GM10248 (cell line): ENCODE measurements at regions not wholly inside any gene's neighbourhood (a gene's known extent, or its start where the extent isn't known, plus 50 kb on each side); places are given as distances from the start of the nearest gene placed in this dataset.

Source experiments
- CTCF ChIA-PET: fragments of 300-600 bp; sonication (Branson Sonifier 250); formaldehyde crosslinking; extraction: SDS; loops from one replicate; lab custom pipeline; 2021; ENCODE audit warnings: antibody characterized with exemption; lab: Yijun Ruan, JAX
- POLR2A ChIA-PET: fragments of 350-650 bp; sonication (Branson Sonifier 250); formaldehyde crosslinking; extraction: SDS; loops from one replicate; lab custom pipeline; 2020; ENCODE audit warnings: antibody characterized with exemption; lab: Yijun Ruan, JAX
- DNase-seq: peaks from one replicate; pipeline ENCODE4 v3.0.0; 2012; ENCODE audit errors: extremely low spot score
- TF ChIP-seq, protein P1 (sequence below): IDR thresholded peaks from 2 replicates; pipeline ENCODE4 v1.5.1; 2012; ENCODE audit warnings: mild to moderate bottlenecking, low read depth; ENCODE audit errors: extremely low read depth, missing control alignments, control extremely low read depth

DNA sequence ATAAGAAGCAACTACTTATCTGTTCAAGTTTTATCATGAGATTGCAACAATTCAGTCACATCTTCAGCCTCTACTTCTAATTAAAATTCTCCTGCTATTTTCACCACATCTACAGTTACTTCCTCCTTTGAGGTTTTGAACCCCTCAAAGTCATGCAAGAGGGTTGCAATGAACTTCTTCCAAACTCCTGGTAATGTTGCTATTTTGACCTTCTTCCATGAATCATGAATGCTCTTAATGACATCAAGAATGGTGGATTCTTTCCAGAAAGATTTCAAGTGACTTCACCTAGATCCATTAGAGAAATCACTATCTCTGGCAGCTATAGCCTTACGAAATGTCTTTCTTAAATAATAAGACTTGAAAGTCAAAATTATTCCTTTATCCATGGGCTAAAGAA is 1052.8 kb upstream of the NRXN1 start:
- DNase-seq: no peak
- TF ChIP-seq, protein P1, sequence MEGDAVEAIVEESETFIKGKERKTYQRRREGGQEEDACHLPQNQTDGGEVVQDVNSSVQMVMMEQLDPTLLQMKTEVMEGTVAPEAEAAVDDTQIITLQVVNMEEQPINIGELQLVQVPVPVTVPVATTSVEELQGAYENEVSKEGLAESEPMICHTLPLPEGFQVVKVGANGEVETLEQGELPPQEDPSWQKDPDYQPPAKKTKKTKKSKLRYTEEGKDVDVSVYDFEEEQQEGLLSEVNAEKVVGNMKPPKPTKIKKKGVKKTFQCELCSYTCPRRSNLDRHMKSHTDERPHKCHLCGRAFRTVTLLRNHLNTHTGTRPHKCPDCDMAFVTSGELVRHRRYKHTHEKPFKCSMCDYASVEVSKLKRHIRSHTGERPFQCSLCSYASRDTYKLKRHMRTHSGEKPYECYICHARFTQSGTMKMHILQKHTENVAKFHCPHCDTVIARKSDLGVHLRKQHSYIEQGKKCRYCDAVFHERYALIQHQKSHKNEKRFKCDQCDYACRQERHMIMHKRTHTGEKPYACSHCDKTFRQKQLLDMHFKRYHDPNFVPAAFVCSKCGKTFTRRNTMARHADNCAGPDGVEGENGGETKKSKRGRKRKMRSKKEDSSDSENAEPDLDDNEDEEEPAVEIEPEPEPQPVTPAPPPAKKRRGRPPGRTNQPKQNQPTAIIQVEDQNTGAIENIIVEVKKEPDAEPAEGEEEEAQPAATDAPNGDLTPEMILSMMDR: no peak
- CTCF ChIA-PET: interaction anchor here (1.6 kb wide), 1 partner anchor 8 kb away, joined by 4 read pairs; no protein-coding TSS in a partner anchor
- POLR2A ChIA-PET: no interaction called here

- POLR2A ChIA-PET: no interaction called here
- CTCF ChIA-PET: interaction anchor here (0.7 kb wide), 1 partner anchor 9 kb away, joined by 3 read pairs; no protein-coding TSS in a partner anchor
- TF ChIP-seq, protein P1: no peak
- DNase-seq: no peak
Observed at GRCh38 chr2:52083214-52083613, 1051.3 kb upstream of the NRXN1 start.

- ChIA-PET CTCF (no interaction called here), POLR2A (no interaction called here)
- TF ChIP-seq, protein P1: no peak
- DNase-seq: no peak
Observed at GRCh38 chr2:52082646-52083045, 1050.7 kb upstream of the NRXN1 start.

- no peak for DNase-seq
- ChIA-PET POLR2A (no interaction called here), CTCF (no interaction called here)
- TF ChIP-seq, protein P1: no peak
Observed at GRCh38 chr2:52079602-52080001, 1047.7 kb upstream of the NRXN1 start.

- DNase-seq: no peak
- CTCF ChIA-PET: no interaction called here
- POLR2A ChIA-PET: no interaction called here
- TF ChIP-seq, protein P1: no peak
Observed at GRCh38 chr2:52077159-52077558, 1045.2 kb upstream of the NRXN1 start.

DNA sequence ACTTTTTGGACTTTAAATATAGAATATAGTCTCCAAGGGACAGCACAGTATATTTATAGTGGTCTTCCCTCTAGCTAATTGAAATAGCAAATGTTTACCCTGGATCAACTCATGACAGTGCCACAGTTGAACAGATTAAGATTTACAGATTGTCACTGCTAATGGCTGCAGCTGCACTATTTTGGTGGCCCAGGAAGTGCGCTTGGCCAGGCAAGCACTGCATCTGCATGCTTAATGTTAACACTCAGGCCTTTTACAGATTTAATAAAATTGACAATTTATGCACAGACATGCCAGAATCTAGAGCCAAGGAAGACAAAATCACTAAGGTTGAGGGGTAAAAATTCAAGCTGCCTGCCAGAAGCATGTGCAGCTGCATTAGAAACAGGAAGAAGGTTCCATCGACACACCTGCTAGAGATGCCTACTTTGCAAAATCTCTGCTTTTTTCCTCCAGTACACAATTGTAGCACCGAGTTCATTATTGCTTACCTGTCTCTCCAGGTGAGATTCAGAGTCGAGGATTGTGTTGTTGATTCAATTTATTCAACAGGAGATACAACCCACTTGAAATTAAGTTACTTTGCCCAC is 1042.3 kb upstream of the NRXN1 start:
- CTCF ChIA-PET: interaction anchor here (1.3 kb wide), 1 partner anchor 9 kb away, joined by 3 read pairs; no protein-coding TSS in a partner anchor
- no peak for DNase-seq
- TF ChIP-seq, protein P1: no peak
- POLR2A ChIA-PET: no interaction called here
